ENCODE measurements at regions not wholly inside any gene's neighbourhood (a gene's known extent, or its start where the extent isn't known, plus 50 kb on each side); places are given as distances from the start of the nearest gene placed in this dataset.
"Not testable (repeated sequence)": the region's sequence is repeated elsewhere in the genome, so short reads cannot be mapped to it uniquely, and the experiment has no call there.

DNA sequence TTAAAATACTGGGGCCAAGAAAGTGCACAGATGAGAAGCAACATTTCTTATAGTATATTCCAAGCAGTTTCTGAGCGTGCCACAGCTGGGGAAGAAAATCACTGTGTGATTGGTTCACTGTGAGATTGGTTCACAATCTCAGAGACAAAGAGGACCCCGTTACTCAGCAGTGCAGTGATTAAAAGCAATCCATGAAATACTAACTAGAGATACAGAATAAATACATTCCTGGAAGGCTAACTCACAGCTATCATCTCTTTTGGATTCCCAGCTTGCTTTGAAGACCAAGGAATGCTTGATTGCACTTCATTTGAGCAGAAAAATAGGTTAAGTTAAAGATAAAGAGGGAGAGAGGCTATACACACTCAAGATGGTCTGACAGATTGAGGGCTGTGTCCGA, 132.1 kb upstream of the RAPGEF2 start:
- Mint-ChIP-seq H3K27ac (no peak overlapping the region), H3K27me3 (ENCODE audit: low read depth in 2 of 2) (peaks cover 2 to 13% of the 10 kb centered on the region in 2 donors), H3K4me1 (no peaks in the 10 kb centered on the region), H3K4me3 (no peak overlapping the region), H3K36me3 (no peaks in the 10 kb centered on the region), H3K9me3 (no peaks in the 10 kb centered on the region)
- H3K27ac ChIP-seq (ENCODE audit: low read length), result no peak overlapping the region
- H3K4me3 ChIP-seq (ENCODE audit: low read length), result no peak overlapping the region
- no peak for ATAC-seq
- H3K9me3 ChIP-seq (ENCODE audit: control insufficient read depth, insufficient read depth, low read length), result no peaks in the 10 kb centered on the region
- WGBS (ENCODE audit: insufficient coverage), result 63% methylated on average over 3 of the region's 3 CpGs
- H3K27me3 ChIP-seq (ENCODE audit: control insufficient read depth, insufficient read depth, low read length), result peaks cover under 1% of the 10 kb centered on the region
- TF ChIP-seq, protein P1, sequence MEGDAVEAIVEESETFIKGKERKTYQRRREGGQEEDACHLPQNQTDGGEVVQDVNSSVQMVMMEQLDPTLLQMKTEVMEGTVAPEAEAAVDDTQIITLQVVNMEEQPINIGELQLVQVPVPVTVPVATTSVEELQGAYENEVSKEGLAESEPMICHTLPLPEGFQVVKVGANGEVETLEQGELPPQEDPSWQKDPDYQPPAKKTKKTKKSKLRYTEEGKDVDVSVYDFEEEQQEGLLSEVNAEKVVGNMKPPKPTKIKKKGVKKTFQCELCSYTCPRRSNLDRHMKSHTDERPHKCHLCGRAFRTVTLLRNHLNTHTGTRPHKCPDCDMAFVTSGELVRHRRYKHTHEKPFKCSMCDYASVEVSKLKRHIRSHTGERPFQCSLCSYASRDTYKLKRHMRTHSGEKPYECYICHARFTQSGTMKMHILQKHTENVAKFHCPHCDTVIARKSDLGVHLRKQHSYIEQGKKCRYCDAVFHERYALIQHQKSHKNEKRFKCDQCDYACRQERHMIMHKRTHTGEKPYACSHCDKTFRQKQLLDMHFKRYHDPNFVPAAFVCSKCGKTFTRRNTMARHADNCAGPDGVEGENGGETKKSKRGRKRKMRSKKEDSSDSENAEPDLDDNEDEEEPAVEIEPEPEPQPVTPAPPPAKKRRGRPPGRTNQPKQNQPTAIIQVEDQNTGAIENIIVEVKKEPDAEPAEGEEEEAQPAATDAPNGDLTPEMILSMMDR (IDR thresholded peaks at IDR 0.05), result no peak
- H3K4me1 ChIP-seq (ENCODE audit: control insufficient read depth, insufficient read depth, low read length), result no peaks in the 10 kb centered on the region
- H3K36me3 ChIP-seq (ENCODE audit: control insufficient read depth, insufficient read depth, low read length), result no peaks in the 10 kb centered on the region
- intact Hi-C loops (cut with micrococcal nuclease), result no loop called here
- no peak for DNase-seq

- H3K27me3 Mint-ChIP-seq (ENCODE audit: low read depth in 2 of 2), result peaks cover 9 to 14% of the 10 kb centered on the region in 2 donors
- H3K36me3 Mint-ChIP-seq; H3K4me1 ChIP-seq (ENCODE audit: control insufficient read depth, insufficient read depth, low read length); H3K4me1 Mint-ChIP-seq; H3K9me3 ChIP-seq (ENCODE audit: control insufficient read depth, insufficient read depth, low read length); H3K27ac Mint-ChIP-seq; H3K27ac ChIP-seq (ENCODE audit: low read length); ATAC-seq; DNase-seq; H3K4me3 Mint-ChIP-seq; intact Hi-C loops (cut with micrococcal nuclease); H3K27me3 ChIP-seq (ENCODE audit: control insufficient read depth, insufficient read depth, low read length); H3K9me3 Mint-ChIP-seq; H3K36me3 ChIP-seq (ENCODE audit: control insufficient read depth, insufficient read depth, low read length); H3K4me3 ChIP-seq (ENCODE audit: low read length): not testable (repeated sequence)
- WGBS (ENCODE audit: insufficient coverage), result 100% methylated on average over 1 of the region's 2 CpGs
These were observed 128.4 kb upstream of the RAPGEF2 start for GRCh38 chr4:158974438-158974837.

GRCh38 chr4:158980711-158981110, 122.2 kb upstream of the RAPGEF2 start:
- H3K4me1 Mint-ChIP-seq; H3K4me1 ChIP-seq (ENCODE audit: control insufficient read depth, insufficient read depth, low read length); H3K27me3 ChIP-seq (ENCODE audit: control insufficient read depth, insufficient read depth, low read length); intact Hi-C loops (cut with micrococcal nuclease); H3K9me3 ChIP-seq (ENCODE audit: control insufficient read depth, insufficient read depth, low read length); H3K4me3 Mint-ChIP-seq; H3K36me3 Mint-ChIP-seq; H3K27ac ChIP-seq (ENCODE audit: low read length); ATAC-seq; H3K9me3 Mint-ChIP-seq; DNase-seq; H3K27ac Mint-ChIP-seq; H3K4me3 ChIP-seq (ENCODE audit: low read length); H3K36me3 ChIP-seq (ENCODE audit: control insufficient read depth, insufficient read depth, low read length): not testable (repeated sequence)
- 100% methylated on average over 5 of the region's 5 CpGs for WGBS (ENCODE audit: insufficient coverage)
- H3K27me3 Mint-ChIP-seq (ENCODE audit: low read depth in 2 of 2), result peaks cover 26% of the 10 kb centered on the region in 2 donors

DNA sequence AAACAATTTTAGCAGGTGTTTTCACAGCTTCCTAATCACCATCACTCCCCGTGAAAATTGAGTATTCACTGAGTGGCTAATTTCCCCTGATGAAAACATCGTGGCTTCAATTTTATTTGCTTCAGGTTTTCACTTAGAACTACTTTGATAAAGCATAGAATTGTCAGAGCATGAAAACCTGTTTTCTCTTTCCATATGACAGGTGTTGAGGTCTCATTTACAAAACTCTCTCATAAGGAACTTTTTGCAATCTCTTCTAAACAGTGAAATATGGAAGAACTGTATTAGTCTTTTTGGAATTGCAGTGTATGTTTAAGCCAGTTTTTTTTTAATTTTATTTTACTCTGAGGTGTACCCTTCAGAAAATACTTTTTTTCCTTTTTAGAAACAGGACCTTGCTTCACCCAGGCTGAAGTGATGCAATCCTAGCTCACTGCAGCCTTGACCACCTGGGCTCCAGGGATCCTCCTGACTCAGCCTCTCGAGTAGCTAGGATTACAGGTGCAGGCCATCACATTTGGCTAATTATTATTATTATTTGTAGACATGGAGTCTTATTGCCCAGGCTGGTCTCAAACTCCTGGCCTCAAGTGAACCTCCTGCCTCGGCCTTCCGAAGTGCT, 111.2 kb upstream of the RAPGEF2 start:
- Mint-ChIP-seq H3K9me3 (peaks cover 0 to 3% of the 10 kb centered on the region in 2 donors), H3K36me3 (no peaks in the 10 kb centered on the region), H3K27me3 (ENCODE audit: low read depth in 2 of 2) (peaks cover 10 to 13% of the 10 kb centered on the region in 2 donors), H3K4me1 (no peaks in the 10 kb centered on the region), H3K27ac (no peak overlapping the region), H3K4me3 (no peak overlapping the region)
- Histone ChIP-seq H3K9me3 (ENCODE audit: control insufficient read depth, insufficient read depth, low read length) (no peaks in the 10 kb centered on the region), H3K27ac (ENCODE audit: low read length) (no peak overlapping the region), H3K4me1 (ENCODE audit: control insufficient read depth, insufficient read depth, low read length) (no peaks in the 10 kb centered on the region), H3K36me3 (ENCODE audit: control insufficient read depth, insufficient read depth, low read length) (no peaks in the 10 kb centered on the region), H3K4me3 (ENCODE audit: low read length) (no peak overlapping the region), H3K27me3 (ENCODE audit: control insufficient read depth, insufficient read depth, low read length) (no peaks in the 10 kb centered on the region)
- 89% methylated on average over 5 of the region's 5 CpGs for WGBS (ENCODE audit: insufficient coverage)
- TF ChIP-seq, protein P1 (IDR thresholded peaks at IDR 0.05), result no peak
- DNase-seq, result no peak
- no peak for ATAC-seq
- intact Hi-C loops (cut with micrococcal nuclease), result no loop called here

Data from natural killer cell (primary cell).